ENCODE measurements at regions not wholly inside any gene's neighbourhood (a gene's known extent, or its start where the extent isn't known, plus 50 kb on each side); places are given as distances from the start of the nearest gene placed in this dataset.

DNA sequence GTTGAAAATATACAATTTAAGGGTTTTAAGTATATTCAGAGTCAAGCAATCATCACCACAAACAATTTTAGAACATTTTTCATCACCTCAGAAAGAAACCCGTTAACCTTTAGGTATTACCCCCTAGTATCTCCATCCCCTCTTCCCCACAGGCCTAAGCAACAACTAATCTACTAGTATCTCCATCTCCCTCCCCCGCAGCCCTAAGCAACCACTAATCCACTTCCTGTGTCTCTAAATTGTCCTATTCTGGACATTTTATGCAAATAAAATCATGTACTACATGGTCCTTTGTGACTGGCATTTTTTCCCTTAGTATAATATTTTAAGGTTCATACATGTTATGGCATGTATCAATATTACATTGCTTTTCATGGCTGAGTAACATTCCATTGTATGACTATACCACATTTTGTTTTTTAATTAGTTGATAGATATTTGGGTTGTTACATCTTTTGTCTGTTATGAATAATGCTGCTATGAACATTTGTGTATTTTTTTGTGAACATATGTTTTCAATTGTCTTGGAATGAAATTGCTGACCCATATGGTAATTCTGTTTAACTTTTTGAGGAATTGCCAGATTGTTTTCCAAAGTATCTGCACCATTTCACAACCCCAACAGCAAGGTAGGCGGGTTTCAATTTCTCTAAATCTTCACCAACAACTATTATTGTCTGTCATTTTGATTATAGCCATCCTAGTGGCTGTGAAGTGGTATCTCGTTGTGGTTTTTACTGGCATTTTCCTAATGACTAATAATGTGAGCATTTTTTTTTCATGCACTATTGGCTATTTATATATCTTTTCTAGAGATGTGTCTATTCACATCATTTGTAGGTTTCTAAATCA lies 215.6 kb upstream of the CD96 start:
- Histone ChIP-seq H2AK5ac (ENCODE audit: insufficient read length, low read length) (no peak overlapping the region), H3K79me1 (ENCODE audit: insufficient read depth, low read depth, low read length, poor library complexity, severe bottlenecking) (no peaks in the 10 kb centered on the region), H4K8ac (replicated peaks; ENCODE audit: insufficient read length, low read depth, low read length) (no peak overlapping the region), H2BK12ac (ENCODE audit: insufficient read length, low read depth, low read length) (no peak overlapping the region), H3K14ac (ENCODE audit: insufficient read depth, low read length) (no peak overlapping the region), H4K91ac (ENCODE audit: insufficient read length, low read depth, low read length) (no peak overlapping the region), H4K20me1 (ENCODE audit: control insufficient read depth, insufficient read depth, insufficient read length) (no peaks in the 10 kb centered on the region), H3K4me2 (ENCODE audit: insufficient read depth, insufficient read length, low read length) (no peak overlapping the region), H3K9me3 (ENCODE audit: control insufficient read depth, low read depth, low read length) (no peaks in the 10 kb centered on the region), H3K27me3 (ENCODE audit: insufficient read depth, low read length) (no peaks in the 10 kb centered on the region; the same call in 1 of the 2 replicates), H3K79me2 (ENCODE audit: insufficient read depth, low read length) (no peaks in the 10 kb centered on the region), H3K18ac (ENCODE audit: insufficient read length, low read depth, low read length) (no peak overlapping the region), H4K5ac (ENCODE audit: insufficient read length, low read depth, low read length) (no peak overlapping the region), H2AFZ (ENCODE audit: low read length) (no peak overlapping the region), H3K9ac (ENCODE audit: extremely low read depth, insufficient read length, low read length) (no peak overlapping the region), H3T11ph (ENCODE audit: low read length) (no peak overlapping the region), H3K27ac (ENCODE audit: insufficient read length, low read depth, low read length) (no peak overlapping the region), H3K56ac (ENCODE audit: insufficient read length, low read depth, low read length) (no peak overlapping the region), H2BK15ac (ENCODE audit: low read depth, low read length) (no peak overlapping the region), H3K23ac (ENCODE audit: insufficient read length, low read depth, low read length) (no peak overlapping the region), H2BK5ac (ENCODE audit: insufficient read length, low read length) (no peak overlapping the region), H2BK20ac (ENCODE audit: low read depth, low read length, poor library complexity, severe bottlenecking) (no peak overlapping the region), H3K23me2 (ENCODE audit: insufficient read length, low read depth, low read length, poor library complexity, severe bottlenecking) (no peaks in the 10 kb centered on the region), H3K4ac (ENCODE audit: low read depth, low read length) (no peak overlapping the region), H3K4me1 (ENCODE audit: insufficient read depth, low read length) (no peaks in the 10 kb centered on the region), H2BK120ac (ENCODE audit: low read depth, low read length, poor library complexity, severe bottlenecking) (no peak overlapping the region)
- H3K36me3 Mint-ChIP-seq (ENCODE audit: insufficient read depth in 1 of 3, low read depth in 3 of 3), result no peaks in the 10 kb centered on the region
- no peaks in the 10 kb centered on the region for H3K9me3 Mint-ChIP-seq
- no peaks in the 10 kb centered on the region for H3K4me1 Mint-ChIP-seq
- TF ChIP-seq, protein P1, sequence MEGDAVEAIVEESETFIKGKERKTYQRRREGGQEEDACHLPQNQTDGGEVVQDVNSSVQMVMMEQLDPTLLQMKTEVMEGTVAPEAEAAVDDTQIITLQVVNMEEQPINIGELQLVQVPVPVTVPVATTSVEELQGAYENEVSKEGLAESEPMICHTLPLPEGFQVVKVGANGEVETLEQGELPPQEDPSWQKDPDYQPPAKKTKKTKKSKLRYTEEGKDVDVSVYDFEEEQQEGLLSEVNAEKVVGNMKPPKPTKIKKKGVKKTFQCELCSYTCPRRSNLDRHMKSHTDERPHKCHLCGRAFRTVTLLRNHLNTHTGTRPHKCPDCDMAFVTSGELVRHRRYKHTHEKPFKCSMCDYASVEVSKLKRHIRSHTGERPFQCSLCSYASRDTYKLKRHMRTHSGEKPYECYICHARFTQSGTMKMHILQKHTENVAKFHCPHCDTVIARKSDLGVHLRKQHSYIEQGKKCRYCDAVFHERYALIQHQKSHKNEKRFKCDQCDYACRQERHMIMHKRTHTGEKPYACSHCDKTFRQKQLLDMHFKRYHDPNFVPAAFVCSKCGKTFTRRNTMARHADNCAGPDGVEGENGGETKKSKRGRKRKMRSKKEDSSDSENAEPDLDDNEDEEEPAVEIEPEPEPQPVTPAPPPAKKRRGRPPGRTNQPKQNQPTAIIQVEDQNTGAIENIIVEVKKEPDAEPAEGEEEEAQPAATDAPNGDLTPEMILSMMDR (conservative IDR thresholded peaks at IDR 0.05), result no peak
- no CpG with 5 or more reads among the region's 4 CpGs for WGBS (ENCODE audit: extremely low coverage, insufficient read length, low lambda C conversion rate)
- peaks cover 32% of the 10 kb centered on the region for H3K27me3 Mint-ChIP-seq (ENCODE audit: low read depth)
- DNase-seq, result no peak
- no peak overlapping the region for H3K4me3 Mint-ChIP-seq
- no peak overlapping the region for H3K27ac Mint-ChIP-seq
